Uterus (tissue), 3 donors: ENCODE measurements at regions not wholly inside any gene's neighbourhood (a gene's known extent, or its start where the extent isn't known, plus 50 kb on each side); places are given as distances from the start of the nearest gene placed in this dataset.

Source experiments
- DNase-seq, 2 donors: peaks; one replicate each; pipeline ENCODE4 v3.0.0-alpha.2; 2019 to 2020
- H3K27ac ChIP-seq, 2 donors: fragments of 200-600 bp; sonication (generic); 1 replicate in 1 of 2; 2 replicates in 1 of 2; pipeline ENCODE4 v1.5.1; 2016 to 2018
- H3K27me3 ChIP-seq, 2 donors: fragments of 200-600 bp; sonication (generic); one replicate each; pipeline ENCODE4 v1.5.1; 2018 to 2019; ENCODE audit warnings: control low read depth in 1 of 2
- H3K36me3 ChIP-seq, 2 donors: fragments of 200-600 bp; sonication (generic); one replicate each; pipeline ENCODE4 v1.5.1; 2019; ENCODE audit warnings: control low read depth in 1 of 2
- H3K4me1 ChIP-seq, 2 donors: fragments of 200-600 bp; sonication (generic); one replicate each; pipeline ENCODE4 v1.5.1; 2018 to 2019; ENCODE audit warnings: control low read depth in 1 of 2
- H3K4me3 ChIP-seq, 2 donors: fragments of 200-600 bp; sonication (generic); 1 replicate in 1 of 2; 2 replicates in 1 of 2; pipeline ENCODE4 v1.5.1; 2018 to 2019; ENCODE audit warnings: mild to moderate bottlenecking in 1 of 2
- H3K9me3 ChIP-seq, 2 donors: fragments of 200-600 bp; sonication (generic); one replicate each; pipeline ENCODE4 v1.5.1; 2019; ENCODE audit warnings: control low read depth in 1 of 2
- POLR2A ChIP-seq, 2 donors: fragments of 450-650 bp; IDR thresholded peaks; one replicate each; pipeline ENCODE4 v1.6.1; 2016; ENCODE audit warnings: antibody characterized with exemption in 2 of 2, mild to moderate bottlenecking in 1 of 2, moderate library complexity in 1 of 2
- intact Hi-C: fragments of 100-400 bp; cut with DNase I; formaldehyde crosslinking; loops from one replicate; pipeline ENCODE4 v1.15.1; 2023; ENCODE audit warnings: low total_unique reads
- TF ChIP-seq, protein P1 (sequence below), 4 experiments: fragments of 200-600 bp in 2 of 4; fragments of 450-650 bp in 2 of 4; sonication (generic) in 2 of 4; IDR thresholded peaks; one replicate each; pipeline ENCODE4 v1.5.1; 2016 to 2019; ENCODE audit warnings: antibody characterized with exemption in 4 of 4, mild to moderate bottlenecking in 2 of 4, moderate library complexity in 1 of 4
- donor health status: DM: yes; HTN: yes; CAD: no.

- no peaks in the 10 kb centered on the region for H3K4me1 ChIP-seq
- H3K27me3 ChIP-seq: no peaks in the 10 kb centered on the region
- intact Hi-C loops: no loop called here
- no peak for TF ChIP-seq POLR2A (IDR thresholded peaks at IDR 0.05)
- TF ChIP-seq, protein P1, sequence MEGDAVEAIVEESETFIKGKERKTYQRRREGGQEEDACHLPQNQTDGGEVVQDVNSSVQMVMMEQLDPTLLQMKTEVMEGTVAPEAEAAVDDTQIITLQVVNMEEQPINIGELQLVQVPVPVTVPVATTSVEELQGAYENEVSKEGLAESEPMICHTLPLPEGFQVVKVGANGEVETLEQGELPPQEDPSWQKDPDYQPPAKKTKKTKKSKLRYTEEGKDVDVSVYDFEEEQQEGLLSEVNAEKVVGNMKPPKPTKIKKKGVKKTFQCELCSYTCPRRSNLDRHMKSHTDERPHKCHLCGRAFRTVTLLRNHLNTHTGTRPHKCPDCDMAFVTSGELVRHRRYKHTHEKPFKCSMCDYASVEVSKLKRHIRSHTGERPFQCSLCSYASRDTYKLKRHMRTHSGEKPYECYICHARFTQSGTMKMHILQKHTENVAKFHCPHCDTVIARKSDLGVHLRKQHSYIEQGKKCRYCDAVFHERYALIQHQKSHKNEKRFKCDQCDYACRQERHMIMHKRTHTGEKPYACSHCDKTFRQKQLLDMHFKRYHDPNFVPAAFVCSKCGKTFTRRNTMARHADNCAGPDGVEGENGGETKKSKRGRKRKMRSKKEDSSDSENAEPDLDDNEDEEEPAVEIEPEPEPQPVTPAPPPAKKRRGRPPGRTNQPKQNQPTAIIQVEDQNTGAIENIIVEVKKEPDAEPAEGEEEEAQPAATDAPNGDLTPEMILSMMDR (IDR thresholded peaks at IDR 0.05): no peak
- H3K36me3 ChIP-seq: no peaks in the 10 kb centered on the region
- H3K27ac ChIP-seq: no peak overlapping the region
- H3K4me3 ChIP-seq: no peak overlapping the region
- H3K9me3 ChIP-seq: no peaks in the 10 kb centered on the region
- no peak for DNase-seq
Observed at GRCh38 chr3:194996746-194997145, 274.2 kb downstream of the XXYLT1 start.

GRCh38 chr3:194998417-194998816 lies 272.5 kb downstream of the XXYLT1 start:
- peaks cover 0 to 5% of the 10 kb centered on the region in 2 donors for H3K4me1 ChIP-seq
- H3K9me3 ChIP-seq: no peaks in the 10 kb centered on the region
- no peak overlapping the region for H3K27ac ChIP-seq
- intact Hi-C loops: no loop called here
- H3K36me3 ChIP-seq: no peaks in the 10 kb centered on the region
- no peaks in the 10 kb centered on the region for H3K27me3 ChIP-seq
- TF ChIP-seq, protein P1 (IDR thresholded peaks at IDR 0.05): no peak
- no peak for TF ChIP-seq POLR2A (IDR thresholded peaks at IDR 0.05)
- H3K4me3 ChIP-seq: no peak overlapping the region
- DNase-seq: no peak

DNA sequence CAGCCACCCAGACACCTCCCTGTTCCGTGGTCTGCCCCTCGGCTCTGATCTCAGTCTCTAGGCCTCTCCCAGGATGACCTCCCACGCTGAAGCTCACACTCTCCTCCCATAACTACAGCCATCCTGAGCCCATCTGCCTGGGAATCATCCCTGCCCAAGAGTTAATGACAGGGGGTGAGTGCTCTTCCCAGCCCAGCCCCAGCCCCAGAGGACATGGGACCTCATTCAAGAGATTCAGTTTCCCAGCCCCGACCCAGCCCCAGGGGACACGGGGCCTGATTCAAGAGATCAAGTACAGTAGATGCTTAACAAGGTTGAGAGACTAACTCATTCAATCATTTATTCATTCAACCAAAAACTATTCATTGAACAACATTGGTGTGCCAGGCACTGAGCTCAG lies 272.0 kb downstream of the XXYLT1 start:
- no peaks in the 10 kb centered on the region for H3K9me3 ChIP-seq
- no peaks in the 10 kb centered on the region for H3K36me3 ChIP-seq
- intact Hi-C loops: no loop called here
- H3K4me1 ChIP-seq: peaks cover 0 to 5% of the 10 kb centered on the region in 2 donors
- no peak overlapping the region for H3K4me3 ChIP-seq
- no peak for TF ChIP-seq POLR2A (IDR thresholded peaks at IDR 0.05)
- TF ChIP-seq, protein P1 (IDR thresholded peaks at IDR 0.05): no peak
- H3K27me3 ChIP-seq: no peaks in the 10 kb centered on the region
- no peak for DNase-seq
- H3K27ac ChIP-seq: no peak overlapping the region

DNA sequence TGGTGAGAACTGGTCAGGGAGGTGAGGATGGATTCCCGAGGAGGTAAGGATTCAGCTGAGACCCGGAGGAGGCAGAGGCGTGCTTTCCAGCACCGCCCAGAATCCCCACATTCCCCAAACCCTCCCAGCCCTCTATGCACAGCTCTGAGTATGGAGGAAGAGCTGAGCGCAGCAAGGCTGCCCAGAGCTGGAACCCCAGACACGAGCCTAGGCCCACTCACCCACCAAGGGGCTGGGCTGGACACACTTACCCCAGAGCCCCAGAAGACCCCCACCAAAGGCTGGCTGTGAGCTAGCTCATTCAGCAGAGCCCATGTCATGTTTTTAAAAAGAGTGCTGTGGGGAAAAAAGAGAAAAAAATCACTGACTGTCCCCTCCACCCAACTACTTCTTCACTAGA lies 271.5 kb downstream of the XXYLT1 start:
- intact Hi-C loops: no loop called here
- no peak for TF ChIP-seq POLR2A (IDR thresholded peaks at IDR 0.05)
- TF ChIP-seq, protein P1 (IDR thresholded peaks at IDR 0.05): no peak
- Histone ChIP-seq H3K27me3 (no peaks in the 10 kb centered on the region), H3K4me1 (peaks cover 0 to 5% of the 10 kb centered on the region in 2 donors), H3K36me3 (no peaks in the 10 kb centered on the region), H3K9me3 (no peaks in the 10 kb centered on the region), H3K4me3 (no peak overlapping the region), H3K27ac (no peak overlapping the region)
- DNase-seq: no peak

GRCh38 chr3:195001261-195001660 lies 269.7 kb downstream of the XXYLT1 start:
- Histone ChIP-seq H3K9me3 (no peaks in the 10 kb centered on the region), H3K36me3 (no peaks in the 10 kb centered on the region), H3K4me3 (no peak overlapping the region), H3K4me1 (peaks cover 0 to 5% of the 10 kb centered on the region in 2 donors), H3K27me3 (no peaks in the 10 kb centered on the region), H3K27ac (no peak overlapping the region)
- intact Hi-C loops: no loop called here
- no peak for TF ChIP-seq POLR2A (IDR thresholded peaks at IDR 0.05)
- TF ChIP-seq, protein P1 (IDR thresholded peaks at IDR 0.05): no peak
- DNase-seq: no peak
